AG09309 (cell line): ENCODE measurements at regions not wholly inside any gene's neighbourhood (a gene's known extent, or its start where the extent isn't known, plus 50 kb on each side); places are given as distances from the start of the nearest gene placed in this dataset.

Experiments
- DNase-seq: peaks from one replicate; pipeline ENCODE4 v3.0.0-alpha.2; 2010; ENCODE audit warnings: low read depth
- H3K4me3 ChIP-seq: 2 replicates; pipeline ENCODE4 v1.5.1; 2011; ENCODE audit warnings: mild to moderate bottlenecking, low read depth, low read length, moderate library complexity; ENCODE audit not compliant: control insufficient read depth
- TF ChIP-seq, protein P1 (sequence below): IDR thresholded peaks from 2 replicates; pipeline ENCODE4 v1.5.1; 2011; ENCODE audit warnings: mild to moderate bottlenecking, low read depth, low read length, inconsistent platforms; ENCODE audit not compliant: insufficient read depth, control insufficient read depth; ENCODE audit errors: missing control alignments

GRCh38 chr12:5369298-5369697 lies 62.6 kb upstream of the NTF3 start:
- DNase-seq: no peak
- no peak overlapping the region for H3K4me3 ChIP-seq
- TF ChIP-seq, protein P1, sequence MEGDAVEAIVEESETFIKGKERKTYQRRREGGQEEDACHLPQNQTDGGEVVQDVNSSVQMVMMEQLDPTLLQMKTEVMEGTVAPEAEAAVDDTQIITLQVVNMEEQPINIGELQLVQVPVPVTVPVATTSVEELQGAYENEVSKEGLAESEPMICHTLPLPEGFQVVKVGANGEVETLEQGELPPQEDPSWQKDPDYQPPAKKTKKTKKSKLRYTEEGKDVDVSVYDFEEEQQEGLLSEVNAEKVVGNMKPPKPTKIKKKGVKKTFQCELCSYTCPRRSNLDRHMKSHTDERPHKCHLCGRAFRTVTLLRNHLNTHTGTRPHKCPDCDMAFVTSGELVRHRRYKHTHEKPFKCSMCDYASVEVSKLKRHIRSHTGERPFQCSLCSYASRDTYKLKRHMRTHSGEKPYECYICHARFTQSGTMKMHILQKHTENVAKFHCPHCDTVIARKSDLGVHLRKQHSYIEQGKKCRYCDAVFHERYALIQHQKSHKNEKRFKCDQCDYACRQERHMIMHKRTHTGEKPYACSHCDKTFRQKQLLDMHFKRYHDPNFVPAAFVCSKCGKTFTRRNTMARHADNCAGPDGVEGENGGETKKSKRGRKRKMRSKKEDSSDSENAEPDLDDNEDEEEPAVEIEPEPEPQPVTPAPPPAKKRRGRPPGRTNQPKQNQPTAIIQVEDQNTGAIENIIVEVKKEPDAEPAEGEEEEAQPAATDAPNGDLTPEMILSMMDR: no peak

GRCh38 chr12:5371631-5372030 lies 60.3 kb upstream of the NTF3 start:
- no peak overlapping the region for H3K4me3 ChIP-seq
- TF ChIP-seq, protein P1: no peak
- no peak for DNase-seq

DNA sequence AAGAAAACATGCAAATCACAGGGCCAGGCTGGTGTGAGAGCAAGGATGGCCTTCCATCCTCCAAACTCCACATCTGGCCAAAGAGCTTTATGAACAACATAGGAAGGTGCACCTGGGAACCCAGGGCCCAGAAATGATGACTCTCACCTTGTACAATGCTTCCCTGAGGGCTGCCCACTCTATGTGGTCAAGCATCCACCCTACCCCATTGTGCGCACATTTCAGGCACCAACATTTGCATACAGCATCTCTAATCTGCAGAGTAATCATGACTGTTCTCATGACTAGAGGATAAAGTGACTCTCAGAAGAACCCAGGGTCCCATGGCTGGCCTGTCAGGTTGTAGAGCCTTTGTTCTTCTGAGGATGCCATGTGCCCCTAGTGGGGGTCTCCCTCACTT lies 57.2 kb upstream of the NTF3 start:
- no peak for DNase-seq
- no peak overlapping the region for H3K4me3 ChIP-seq
- TF ChIP-seq, protein P1: no peak

DNA sequence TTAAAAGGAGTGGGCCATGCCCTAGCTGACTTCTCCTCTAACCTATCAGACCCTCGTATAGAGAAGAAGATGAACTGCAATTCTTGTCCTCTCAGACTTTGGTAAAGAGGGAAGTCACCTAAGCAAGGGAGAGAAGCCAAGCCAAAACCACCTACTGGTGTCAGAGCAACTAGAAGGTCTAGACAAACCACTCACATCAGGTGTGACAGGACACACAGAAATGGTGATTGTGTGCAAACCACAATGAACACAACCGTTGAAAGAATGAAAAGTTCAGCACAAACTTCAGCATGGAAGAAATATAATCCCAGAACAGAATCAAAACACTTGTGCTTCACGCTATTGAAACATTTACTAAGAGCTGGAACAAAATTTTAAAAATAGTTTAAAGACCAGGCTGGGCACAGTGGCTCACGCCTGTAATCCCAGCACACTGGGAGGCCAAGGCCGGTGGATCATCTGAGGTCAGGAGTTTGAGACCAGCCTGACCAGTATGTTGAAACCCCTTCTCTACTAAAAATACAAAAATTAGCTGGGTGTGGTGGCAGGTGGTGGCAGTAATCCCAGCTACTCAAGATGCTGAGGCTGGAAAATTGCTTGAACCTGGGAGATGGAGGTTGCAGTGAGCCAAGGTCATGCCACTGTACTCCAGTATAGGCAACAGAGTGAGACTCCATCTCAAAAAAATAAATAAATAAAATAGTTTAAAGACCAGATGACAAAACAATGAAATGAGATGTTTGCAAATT lies 56.2 kb upstream of the NTF3 start:
- TF ChIP-seq, protein P1: no peak
- DNase-seq: no peak
- H3K4me3 ChIP-seq: no peak overlapping the region

DNA sequence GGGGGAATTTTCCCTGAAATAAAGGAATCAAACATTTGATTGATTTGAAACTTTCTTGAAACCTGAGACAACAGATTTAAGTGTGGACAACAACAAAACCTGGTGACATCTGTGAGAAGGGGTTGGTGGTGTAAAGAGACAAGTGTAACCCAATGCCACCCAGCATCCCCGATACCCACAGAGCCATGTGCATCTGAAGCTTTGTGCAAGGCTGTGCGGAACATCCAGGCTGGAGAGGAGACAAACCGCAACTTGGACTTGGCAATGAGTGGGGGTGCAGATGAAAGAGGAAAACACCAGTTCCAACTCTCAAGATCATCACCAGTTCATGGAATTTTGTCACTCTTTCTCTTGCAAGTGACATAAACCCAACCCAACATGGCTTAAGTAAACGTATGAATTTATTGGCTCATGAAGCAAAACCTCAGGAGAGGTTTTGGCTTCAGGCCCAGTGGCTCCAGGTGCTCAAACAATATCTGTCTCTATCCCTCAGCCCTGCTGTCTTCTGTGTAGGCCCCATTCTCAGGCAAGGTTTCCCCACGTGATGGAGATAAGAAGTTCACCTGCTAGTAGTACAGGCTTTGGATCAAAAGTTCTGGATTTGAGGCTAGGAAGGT lies 55.2 kb upstream of the NTF3 start:
- TF ChIP-seq, protein P1: no peak
- H3K4me3 ChIP-seq: no peak overlapping the region
- no peak for DNase-seq

DNA sequence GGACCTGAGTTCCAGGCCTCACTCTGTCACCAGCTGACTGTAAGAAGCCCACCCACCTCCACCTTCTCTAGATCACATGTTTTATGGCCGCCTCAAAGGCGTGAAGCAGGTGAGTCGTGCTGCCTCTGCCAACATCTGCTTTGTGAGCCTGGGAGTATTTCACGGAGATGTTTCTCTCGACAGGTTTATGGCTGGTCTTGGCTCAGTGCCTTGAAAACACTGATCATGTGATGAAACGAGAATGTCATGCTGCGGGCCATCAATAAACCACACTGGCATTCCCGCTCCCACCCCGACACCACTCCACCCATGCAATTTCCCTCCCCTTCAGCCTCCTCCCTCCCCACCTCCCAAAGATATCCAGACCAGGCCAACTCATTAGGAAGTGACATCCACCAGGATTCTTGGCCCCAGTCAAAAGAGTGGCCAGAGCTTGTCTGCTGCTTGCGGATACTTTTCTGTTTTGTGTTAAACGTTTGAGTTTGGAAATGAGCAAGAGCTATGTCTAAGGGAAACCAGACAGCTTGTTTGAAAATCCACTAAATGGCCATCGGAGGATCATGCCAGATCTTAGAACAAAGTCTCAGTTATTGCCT lies 53.8 kb upstream of the NTF3 start:
- DNase-seq: no peak
- TF ChIP-seq, protein P1: no peak
- no peak overlapping the region for H3K4me3 ChIP-seq
